H1 (cell line): ENCODE measurements at regions not wholly inside any gene's neighbourhood (a gene's known extent, or its start where the extent isn't known, plus 50 kb on each side); places are given as distances from the start of the nearest gene placed in this dataset.

Source experiments
- CTCF ChIA-PET: fragments of 300-600 bp; sonication (Branson Sonifier 250); formaldehyde crosslinking; loops from one replicate; lab custom pipeline; 2021; ENCODE audit not compliant: partially characterized antibody; lab: Charles Lee
- POLR2A ChIA-PET: fragments of 300-600 bp; sonication (Branson Sonifier 250); formaldehyde crosslinking; loops from one replicate; lab custom pipeline; 2021; ENCODE audit warnings: inconsistent platforms; ENCODE audit not compliant: partially characterized antibody; lab: Charles Lee
- DNase-seq, 2 experiments: peaks; one replicate each; pipeline versions ENCODE4 v3.0.0 to v3.0.0-alpha.2; 2010 to 2022; ENCODE audit warnings: low spot score in 2 of 2, low read depth in 1 of 2, mixed read lengths in 1 of 2
- FAIRE-seq: peaks from 2 replicates; lab custom pipeline; 2011; peaks lifted over from hg19 to GRCh38; lab: Jason Lieb, UNC
- H2AFZ ChIP-seq: 2 replicates; pipeline ENCODE4 v1.8.1; 2012; ENCODE audit warnings: low read length, inconsistent platforms
- H2AK5ac ChIP-seq: 2 replicates; pipeline ENCODE4 v1.6.1; 2013; ENCODE audit warnings: low read depth, low read length
- H2BK120ac ChIP-seq: replicated peaks from 2 replicates; pipeline ENCODE3; 2013; ENCODE audit warnings: low read depth, low read length, inconsistent platforms
- H2BK12ac ChIP-seq: 2 replicates; pipeline ENCODE4 v1.6.1; 2013; ENCODE audit warnings: low read depth, low read length
- H2BK15ac ChIP-seq: 2 replicates; pipeline ENCODE4 v1.6.1; 2013; ENCODE audit warnings: low read length
- H2BK20ac ChIP-seq: 2 replicates; pipeline ENCODE4 v1.6.1; 2013; ENCODE audit warnings: low read length
- H2BK5ac ChIP-seq: 2 replicates; pipeline ENCODE4 v1.6.1; 2013; ENCODE audit warnings: low read depth, low read length
- H3K14ac ChIP-seq: 2 replicates; pipeline ENCODE4 v1.6.1; 2013; ENCODE audit warnings: inconsistent platforms; ENCODE audit not compliant: insufficient read length
- H3K18ac ChIP-seq: 2 replicates; pipeline ENCODE4 v1.6.1; 2013; ENCODE audit warnings: low read length; ENCODE audit errors: extremely low read depth
- H3K23ac ChIP-seq: 2 replicates; pipeline ENCODE4 v1.6.1; 2013; ENCODE audit warnings: inconsistent platforms; ENCODE audit not compliant: insufficient read length
- H3K23me2 ChIP-seq: 2 replicates; pipeline ENCODE4 v1.6.1; 2013; ENCODE audit warnings: low read depth, low read length
- H3K27ac ChIP-seq: 2 replicates; pipeline ENCODE4 v1.6.1; 2011; ENCODE audit warnings: low read depth, low read length, inconsistent platforms
- H3K27me3 ChIP-seq, 4 experiments: replicated peaks in 1 of 4; 1 replicate in 1 of 4; 2 replicates in 3 of 4; pipeline versions ENCODE4 v1.6.1 to v1.8.1; 2011 to 2013; ENCODE audit warnings: low read length in 3 of 4, mild to moderate bottlenecking in 3 of 4, inconsistent platforms in 2 of 4, mixed read lengths in 2 of 4, moderate library complexity in 1 of 4; ENCODE audit not compliant: control insufficient read depth in 3 of 4, insufficient read depth in 3 of 4; ENCODE audit errors: extremely low read depth in 1 of 4
- H3K36me3 ChIP-seq, 4 experiments: 2 replicates each; pipeline versions ENCODE4 v1.6.1 to v1.8.1; 2011 to 2013; ENCODE audit warnings: mild to moderate bottlenecking in 4 of 4, low read length in 3 of 4, moderate library complexity in 2 of 4, control low read depth in 1 of 4, inconsistent platforms in 1 of 4; ENCODE audit not compliant: insufficient read depth in 4 of 4, control insufficient read depth in 2 of 4
- H3K4ac ChIP-seq: replicated peaks from 2 replicates; pipeline ENCODE3; 2013; ENCODE audit warnings: low read length, low read depth, mixed read lengths, inconsistent platforms; ENCODE audit not compliant: insufficient read length
- H3K4me1 ChIP-seq, 4 experiments: replicated peaks in 1 of 4; 1 replicate in 1 of 4; 2 replicates in 3 of 4; pipeline versions ENCODE4 v1.6.1 to v1.8.1; 2011 to 2013; ENCODE audit warnings: low read length in 3 of 4, inconsistent platforms in 2 of 4, mixed read lengths in 1 of 4; ENCODE audit not compliant: insufficient read depth in 4 of 4, control insufficient read depth in 3 of 4
- H3K4me2 ChIP-seq, 2 experiments: 2 replicates each; pipeline versions ENCODE4 v1.6.1 to v1.8.1; 2011 to 2013; ENCODE audit warnings: low read depth in 2 of 2, low read length in 2 of 2, control low read depth in 1 of 2, inconsistent platforms in 1 of 2, mild to moderate bottlenecking in 1 of 2; ENCODE audit not compliant: insufficient read depth in 1 of 2
- H3K4me3 ChIP-seq, 4 experiments: fragments of 200-600, 300-600 bp in 1 of 4; sonication (generic), shearing (Covaris generic), sonication (Bioruptor Twin) in 1 of 4; 2 replicates each; pipeline versions ENCODE4 v1.5.1 to v1.8.1; 2011 to 2016; ENCODE audit warnings: low read length in 4 of 4, low read depth in 3 of 4, control low read depth in 2 of 4, inconsistent platforms in 2 of 4, mild to moderate bottlenecking in 2 of 4, mixed read lengths in 1 of 4, moderate library complexity in 1 of 4; ENCODE audit not compliant: insufficient read depth in 2 of 4; ENCODE audit errors: extremely low read depth in 1 of 4
- H3K56ac ChIP-seq: replicated peaks from 2 replicates; pipeline ENCODE3; 2013; ENCODE audit warnings: low read depth, mild to moderate bottlenecking, mixed read lengths, low read length, inconsistent platforms; ENCODE audit not compliant: insufficient read length
- H3K79me1 ChIP-seq: 2 replicates; pipeline ENCODE4 v1.6.1; 2013; ENCODE audit warnings: low read depth, low read length, control low read depth
- H3K79me2 ChIP-seq, 2 experiments: 2 replicates each; pipeline versions ENCODE4 v1.6.1 to v1.8.1; 2012 to 2013; ENCODE audit warnings: low read length in 2 of 2, mild to moderate bottlenecking in 2 of 2, inconsistent platforms in 1 of 2; ENCODE audit not compliant: insufficient read depth in 2 of 2, control insufficient read depth in 1 of 2
- H3K9ac ChIP-seq, 4 experiments: replicated peaks in 1 of 4; 1 replicate in 1 of 4; 2 replicates in 3 of 4; pipeline versions ENCODE4 v1.6.1 to v1.8.1; 2011 to 2013; ENCODE audit warnings: low read depth in 3 of 4, low read length in 3 of 4, control low read depth in 2 of 4, mild to moderate bottlenecking in 2 of 4, moderate library complexity in 2 of 4, inconsistent platforms in 1 of 4; ENCODE audit errors: extremely low read depth in 1 of 4
- H3K9me3 ChIP-seq, 2 experiments: 2 replicates each; pipeline versions ENCODE4 v1.6.1 to v1.8.1; 2012 to 2013; ENCODE audit warnings: mild to moderate bottlenecking in 2 of 2, moderate library complexity in 2 of 2, control low read depth in 1 of 2, inconsistent platforms in 1 of 2, low read depth in 1 of 2, low read length in 1 of 2, mixed read lengths in 1 of 2; ENCODE audit not compliant: insufficient read depth in 2 of 2
- H4K20me1 ChIP-seq, 2 experiments: replicated peaks in 1 of 2; 2 replicates each; pipeline versions ENCODE3 to v1.8.1; 2011 to 2013; ENCODE audit warnings: inconsistent platforms in 2 of 2, low read length in 2 of 2, mild to moderate bottlenecking in 1 of 2; ENCODE audit not compliant: insufficient read depth in 2 of 2, control insufficient read depth in 1 of 2
- H4K5ac ChIP-seq: 2 replicates; pipeline ENCODE4 v1.6.1; 2013; ENCODE audit warnings: low read length, low read depth, mixed read lengths, inconsistent platforms; ENCODE audit not compliant: insufficient read length
- H4K8ac ChIP-seq: 2 replicates; pipeline ENCODE4 v1.8.0; 2013; ENCODE audit warnings: mild to moderate bottlenecking, moderate library complexity, low read length, inconsistent platforms; ENCODE audit not compliant: insufficient read depth; ENCODE audit errors: extremely low read depth
- H4K91ac ChIP-seq: replicated peaks from 2 replicates; pipeline ENCODE3; 2013; ENCODE audit warnings: low read length, mixed read lengths, inconsistent platforms; ENCODE audit not compliant: insufficient read length
- BRCA1 ChIP-seq: IDR thresholded peaks from 2 replicates; pipeline ENCODE4 v1.6.1; 2012; ENCODE audit warnings: low read depth, low read length, improper control_type of control experiment
- CREB1 ChIP-seq: IDR thresholded peaks from 2 replicates; pipeline ENCODE4 v1.6.1; 2012; ENCODE audit warnings: inconsistent platforms
- FOSL1 ChIP-seq: IDR thresholded peaks from 2 replicates; pipeline ENCODE4 v1.6.1; 2011; ENCODE audit warnings: mild to moderate bottlenecking, low read depth, low read length, moderate library complexity; ENCODE audit not compliant: insufficient read depth
- GABPA ChIP-seq: IDR thresholded peaks from 2 replicates; pipeline ENCODE4 v1.6.1; 2011; ENCODE audit warnings: mild to moderate bottlenecking, low read length, moderate library complexity, borderline replicate concordance; ENCODE audit not compliant: insufficient read depth
- JUND ChIP-seq: IDR thresholded peaks from 2 replicates; pipeline ENCODE4 v1.6.1; 2011; ENCODE audit warnings: mild to moderate bottlenecking, improper control_type of control experiment, low read length
- KDM1A ChIP-seq: fragments of 200-600, 300-600 bp; sonication (generic); IDR thresholded peaks from 2 replicates; pipeline ENCODE4 v1.7.1; 2016; ENCODE audit warnings: mild to moderate bottlenecking, low read length, borderline replicate concordance
- MAFK ChIP-seq: IDR thresholded peaks from 2 replicates; pipeline ENCODE4 v1.6.1; 2012; ENCODE audit warnings: low read depth, mild to moderate bottlenecking, improper control_type of control experiment, low read length
- POLR2A ChIP-seq, 2 experiments: IDR thresholded peaks; 1 replicate in 1 of 2; 2 replicates in 1 of 2; pipeline ENCODE4 v1.6.1; 2011; ENCODE audit warnings: low read depth in 2 of 2, low read length in 2 of 2, mild to moderate bottlenecking in 2 of 2; ENCODE audit errors: control extremely low read depth in 1 of 2
- RAD21 ChIP-seq, 2 experiments: IDR thresholded peaks in 1 of 2; conservative IDR thresholded peaks in 1 of 2; 2 replicates each; pipeline ENCODE4 v1.6.1; 2011; ENCODE audit warnings: low read depth in 2 of 2, low read length in 2 of 2, improper control_type of control experiment in 1 of 2, inconsistent platforms in 1 of 2, mild to moderate bottlenecking in 1 of 2, moderate library complexity in 1 of 2
- RFX5 ChIP-seq: IDR thresholded peaks from 2 replicates; pipeline ENCODE4 v1.6.1; 2011; ENCODE audit warnings: low read depth, low read length, improper control_type of control experiment, borderline replicate concordance
- RNF2 ChIP-seq: fragments of 200-900, 300-1000 bp; sonication (generic); IDR thresholded peaks from 2 replicates; pipeline ENCODE4 v1.7.1; 2016; ENCODE audit warnings: borderline replicate concordance, low read depth, mild to moderate bottlenecking, antibody characterized with exemption, low read length; ENCODE audit not compliant: poor library complexity, severe bottlenecking; ENCODE audit errors: missing control alignments
- RXRA ChIP-seq: IDR thresholded peaks from 2 replicates; pipeline ENCODE4 v1.6.1; 2011; ENCODE audit warnings: low read depth, mild to moderate bottlenecking, low read length, moderate library complexity; ENCODE audit not compliant: insufficient read depth
- SRF ChIP-seq: IDR thresholded peaks from 2 replicates; pipeline ENCODE4 v1.6.1; 2011; ENCODE audit warnings: mild to moderate bottlenecking, low read depth, low read length, moderate library complexity
- TAF1 ChIP-seq: IDR thresholded peaks from 2 replicates; pipeline ENCODE4 v1.6.1; 2011; ENCODE audit warnings: mild to moderate bottlenecking, low read depth, low read length
- TCF12 ChIP-seq: IDR thresholded peaks from 2 replicates; pipeline ENCODE4 v1.6.1; 2011; ENCODE audit warnings: low read depth, mild to moderate bottlenecking, low read length
- ZNF274 ChIP-seq: IDR thresholded peaks from 2 replicates; pipeline ENCODE4 v1.7.0; 2012; ENCODE audit warnings: low read length, borderline replicate concordance; ENCODE audit errors: extremely low read depth
- WGBS, 2 experiments: shearing (Covaris generic) in 1 of 2; methylation state at CpG; one replicate each; pipeline versions ENCODE4 v1.1.6 to v1.1.7; 2013 to 2015; ENCODE audit warnings: low lambda C conversion rate in 2 of 2, mixed read lengths in 2 of 2, inconsistent platforms in 1 of 2, low coverage in 1 of 2, missing lambda C conversion rate in 1 of 2; ENCODE audit not compliant: insufficient replicate concordance in 2 of 2, insufficient coverage in 1 of 2, insufficient read length in 1 of 2; ENCODE audit errors: extremely low coverage in 1 of 2, missing lambda C conversion rate in 1 of 2; 5-methylcytosine and 5-hydroxymethylcytosine counted together

DNA sequence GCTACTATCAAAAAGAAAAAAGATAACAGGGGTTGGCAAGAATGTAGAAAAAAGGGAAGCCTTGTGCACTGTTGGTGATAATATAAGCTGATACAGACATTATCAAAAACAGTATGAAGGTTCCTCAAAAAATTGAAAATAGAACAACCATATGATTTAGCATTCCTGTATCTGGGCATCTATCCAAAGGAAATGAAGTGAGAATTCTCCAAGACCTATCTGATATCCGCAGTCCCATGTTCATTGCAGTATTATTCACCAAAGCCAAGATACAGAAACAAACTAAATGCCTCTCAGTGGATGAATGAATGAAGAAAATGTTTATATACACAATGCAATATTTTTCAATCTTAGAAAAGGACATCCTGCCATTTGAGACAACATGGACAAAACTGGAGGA is 1943.3 kb downstream of the MAT2B start:
- Histone ChIP-seq H3K9me3 (peaks cover 1 to 3% of the 10 kb centered on the region in 2 experiments; a peak in 1 of 4 replicates), H2BK5ac (no peak overlapping the region), H2BK20ac (no peak overlapping the region), H3K4me2 (no peak overlapping the region), H3K23me2 (no peaks in the 10 kb centered on the region), H3K56ac (no peak overlapping the region), H3K9ac (no peak overlapping the region), H3K27me3 (no peaks in the 10 kb centered on the region), H3K4me3 (no peak overlapping the region), H2AFZ (no peak overlapping the region), H3K4ac (no peak overlapping the region), H3K79me2 (no peaks in the 10 kb centered on the region), H4K5ac (no peak overlapping the region), H3K23ac (no peak overlapping the region), H3K27ac (no peak overlapping the region), H4K20me1 (no peaks in the 10 kb centered on the region), H2AK5ac (no peak overlapping the region), H3K36me3 (no peaks in the 10 kb centered on the region; a peak in 1 of 8 replicates), H2BK12ac (no peak overlapping the region), H3K4me1 (no peaks in the 10 kb centered on the region), H2BK15ac (no peak overlapping the region), H3K18ac (no peak overlapping the region), H3K14ac (no peak overlapping the region), H4K8ac (no peak overlapping the region), H3K79me1 (no peaks in the 10 kb centered on the region), H4K91ac (no peak overlapping the region), H2BK120ac (no peak overlapping the region)
- TF ChIP-seq RNF2 (no peak), SRF (no peak), TCF12 (no peak), JUND (no peak), BRCA1 (no peak), RXRA (no peak), ZNF274 (no peak), POLR2A (IDR thresholded peaks at IDR 0.05; ENCODE audit: control extremely low read depth in 1 of 2, low read depth in 2 of 2, low read length in 2 of 2) (no peak), GABPA (no peak), TAF1 (no peak), CREB1 (no peak), MAFK (no peak), RAD21 (IDR thresholded peaks at IDR 0.05 in 1 of 2, conservative IDR thresholded peaks at IDR 0.05 in 1 of 2; ENCODE audit: low read depth in 2 of 2, low read length in 2 of 2) (no peak), KDM1A (no peak), RFX5 (no peak), FOSL1 (no peak)
- no peak for FAIRE-seq
- 96% methylated on average over 1 of the region's 1 CpG; no CpG with 5 or more reads in 1 of the 2 experiments for WGBS, 2 experiments
- DNase-seq, result no peak
- CTCF ChIA-PET, result interaction anchor here (1.4 kb wide), 1 partner anchor 9 kb away, joined by 5 read pairs; no protein-coding TSS in a partner anchor
- POLR2A ChIA-PET, result no interaction called here
